Bronchial epithelial cell (primary cell): ENCODE measurements at regions not wholly inside any gene's neighbourhood (a gene's known extent, or its start where the extent isn't known, plus 50 kb on each side); places are given as distances from the start of the nearest gene placed in this dataset.
"Not testable (repeated sequence)": the region's sequence is repeated elsewhere in the genome, so short reads cannot be mapped to it uniquely, and the experiment has no call there.

Experiments used
- DNase-seq: peaks from one replicate; pipeline ENCODE4 v3.0.0-alpha.2; 2010; ENCODE audit warnings: low read depth
- FAIRE-seq: peaks from 2 replicates; lab custom pipeline; 2011; peaks lifted over from hg19 to GRCh38; lab: Jason Lieb, UNC
- H3K27me3 ChIP-seq: 2 replicates; pipeline ENCODE4 v1.5.1; 2011; ENCODE audit warnings: low read length; ENCODE audit not compliant: control insufficient read depth, insufficient read depth
- H3K36me3 ChIP-seq: 2 replicates; pipeline ENCODE4 v1.5.1; 2011; ENCODE audit warnings: low read length; ENCODE audit not compliant: control insufficient read depth, insufficient read depth
- H3K4me3 ChIP-seq: 2 replicates; pipeline ENCODE4 v1.5.1; 2011; ENCODE audit warnings: mild to moderate bottlenecking, low read depth, low read length, control low read depth
- CTCF ChIP-seq: IDR thresholded peaks from 2 replicates; pipeline ENCODE4 v1.5.1; 2011; ENCODE audit warnings: mild to moderate bottlenecking, moderate library complexity, low read length, control low read depth, inconsistent platforms; ENCODE audit not compliant: insufficient read depth, severe bottlenecking

- no peak for FAIRE-seq
- DNase-seq, result no peak
- no peaks in the 10 kb centered on the region for H3K36me3 ChIP-seq
- H3K4me3 ChIP-seq, result no peak overlapping the region
- peaks cover 2% of the 10 kb centered on the region for H3K27me3 ChIP-seq
- TF ChIP-seq CTCF, result no peak
These were observed 69.7 kb upstream of the NCK2 start for GRCh38 chr2:105674859-105675541.

- DNase-seq, result no peak
- Histone ChIP-seq H3K4me3 (no peak overlapping the region), H3K36me3 (no peaks in the 10 kb centered on the region), H3K27me3 (no peaks in the 10 kb centered on the region)
- no peak for FAIRE-seq
- no peak for TF ChIP-seq CTCF
These were observed 70.3 kb upstream of the NCK2 start for GRCh38 chr2:105674401-105674800.

- DNase-seq (no peak), FAIRE-seq (no peak)
- H3K4me3 ChIP-seq, result no peak overlapping the region
- no peak for TF ChIP-seq CTCF
- H3K36me3 ChIP-seq, result no peaks in the 10 kb centered on the region
- H3K27me3 ChIP-seq, result no peaks in the 10 kb centered on the region
These were observed 73.6 kb upstream of the NCK2 start for GRCh38 chr2:105671156-105671555.

GRCh38 chr2:105669384-105669891 lies 75.3 kb upstream of the NCK2 start:
- DNase-seq (no peak), FAIRE-seq (no peak)
- no peak overlapping the region for H3K4me3 ChIP-seq
- H3K36me3 ChIP-seq, result no peaks in the 10 kb centered on the region
- TF ChIP-seq CTCF, result no peak
- H3K27me3 ChIP-seq, result no peaks in the 10 kb centered on the region

- DNase-seq, result no peak
- no peak for TF ChIP-seq CTCF
These were observed 79.2 kb upstream of the NCK2 start for GRCh38 chr2:105665480-105665879.

GRCh38 chr2:105660489-105660888 lies 84.2 kb upstream of the NCK2 start:
- TF ChIP-seq CTCF, result no peak
- no peak overlapping the region for H3K4me3 ChIP-seq
- no peaks in the 10 kb centered on the region for H3K36me3 ChIP-seq
- DNase-seq (peak; percentile 48), FAIRE-seq (no peak)
- H3K27me3 ChIP-seq, result no peaks in the 10 kb centered on the region

More at GRCh38 chr2:105665480-105665879, 79.2 kb upstream of the NCK2 start:
- FAIRE-seq, result no peak
- Histone ChIP-seq H3K4me3 (no peak overlapping the region), H3K27me3 (no peaks in the 10 kb centered on the region), H3K36me3 (no peaks in the 10 kb centered on the region)

- not testable (repeated sequence) for H3K27me3 ChIP-seq, H3K4me3 ChIP-seq, H3K36me3 ChIP-seq, DNase-seq, FAIRE-seq
These were observed 88.7 kb upstream of the NCK2 start for GRCh38 chr2:105655723-105656606.
